ENCODE measurements at regions not wholly inside any gene's neighbourhood (a gene's known extent, or its start where the extent isn't known, plus 50 kb on each side); places are given as distances from the start of the nearest gene placed in this dataset.

- Histone ChIP-seq H3K36me3 (replicated peaks) (no peaks in the 10 kb centered on the region), H3K4me3 (ENCODE audit: low read depth, low read length) (no peak overlapping the region), H3K27me3 (replicated peaks) (no peaks in the 10 kb centered on the region), H3K27ac (no peak overlapping the region)
- TF ChIP-seq, protein P1, sequence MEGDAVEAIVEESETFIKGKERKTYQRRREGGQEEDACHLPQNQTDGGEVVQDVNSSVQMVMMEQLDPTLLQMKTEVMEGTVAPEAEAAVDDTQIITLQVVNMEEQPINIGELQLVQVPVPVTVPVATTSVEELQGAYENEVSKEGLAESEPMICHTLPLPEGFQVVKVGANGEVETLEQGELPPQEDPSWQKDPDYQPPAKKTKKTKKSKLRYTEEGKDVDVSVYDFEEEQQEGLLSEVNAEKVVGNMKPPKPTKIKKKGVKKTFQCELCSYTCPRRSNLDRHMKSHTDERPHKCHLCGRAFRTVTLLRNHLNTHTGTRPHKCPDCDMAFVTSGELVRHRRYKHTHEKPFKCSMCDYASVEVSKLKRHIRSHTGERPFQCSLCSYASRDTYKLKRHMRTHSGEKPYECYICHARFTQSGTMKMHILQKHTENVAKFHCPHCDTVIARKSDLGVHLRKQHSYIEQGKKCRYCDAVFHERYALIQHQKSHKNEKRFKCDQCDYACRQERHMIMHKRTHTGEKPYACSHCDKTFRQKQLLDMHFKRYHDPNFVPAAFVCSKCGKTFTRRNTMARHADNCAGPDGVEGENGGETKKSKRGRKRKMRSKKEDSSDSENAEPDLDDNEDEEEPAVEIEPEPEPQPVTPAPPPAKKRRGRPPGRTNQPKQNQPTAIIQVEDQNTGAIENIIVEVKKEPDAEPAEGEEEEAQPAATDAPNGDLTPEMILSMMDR (IDR thresholded peaks at IDR 0.05; ENCODE audit: low read depth, low read length, missing control alignments) = no peak
- DNase-seq = no peak
- in situ Hi-C loops (cut with HindIII; ENCODE audit: low pct_ligation_motif_present, low sequenced_read_pairs) = no loop called here
Measured at GRCh38 chr1:185593271-185593670, 140.9 kb upstream of the HMCN1 start.

GRCh38 chr1:185585770-185586169, 148.4 kb upstream of the HMCN1 start:
- no peak overlapping the region for H3K27ac ChIP-seq
- H3K27me3 ChIP-seq (replicated peaks) = no peaks in the 10 kb centered on the region
- no peaks in the 10 kb centered on the region for H3K36me3 ChIP-seq (replicated peaks)
- H3K4me3 ChIP-seq (ENCODE audit: low read depth, low read length) = no peak overlapping the region
- in situ Hi-C loops (cut with HindIII; ENCODE audit: low pct_ligation_motif_present, low sequenced_read_pairs) = no loop called here
- no peak for DNase-seq
- TF ChIP-seq, protein P1 (IDR thresholded peaks at IDR 0.05; ENCODE audit: low read depth, low read length, missing control alignments) = no peak

GRCh38 chr1:185581961-185582725, 152.0 kb upstream of the HMCN1 start:
- Histone ChIP-seq H3K4me3 (ENCODE audit: low read depth, low read length) (no peak overlapping the region), H3K27me3 (replicated peaks) (no peaks in the 10 kb centered on the region), H3K27ac (no peak overlapping the region), H3K36me3 (replicated peaks) (no peaks in the 10 kb centered on the region)
- DNase-seq = peak; percentile 47
- TF ChIP-seq, protein P1 (IDR thresholded peaks at IDR 0.05; ENCODE audit: low read depth, low read length, missing control alignments) = no peak
- in situ Hi-C loops (cut with HindIII; ENCODE audit: low pct_ligation_motif_present, low sequenced_read_pairs) = no loop called here

DNA sequence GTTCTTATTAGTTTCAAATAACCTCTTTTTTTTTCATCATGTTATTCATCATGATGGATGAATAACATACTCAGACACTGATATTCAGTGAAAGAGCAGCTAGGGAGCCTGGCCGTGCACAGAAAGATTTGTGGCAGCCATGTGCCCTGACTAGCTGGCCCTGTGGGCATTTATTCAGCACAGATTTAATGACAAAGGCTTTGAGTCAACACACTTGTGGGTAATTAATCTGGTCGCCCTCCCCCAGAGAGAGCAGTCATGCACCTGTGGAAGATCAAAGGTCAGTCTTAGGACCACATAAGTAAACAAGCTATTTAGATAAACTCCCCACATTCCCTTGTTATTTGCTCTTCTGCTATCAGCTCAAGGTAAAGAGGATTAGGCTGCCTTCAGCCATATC, 153.2 kb upstream of the HMCN1 start:
- H3K36me3 ChIP-seq (replicated peaks) = no peaks in the 10 kb centered on the region
- TF ChIP-seq, protein P1 (IDR thresholded peaks at IDR 0.05; ENCODE audit: low read depth, low read length, missing control alignments) = no peak
- in situ Hi-C loops (cut with HindIII; ENCODE audit: low pct_ligation_motif_present, low sequenced_read_pairs) = no loop called here
- no peaks in the 10 kb centered on the region for H3K27me3 ChIP-seq (replicated peaks)
- H3K4me3 ChIP-seq (ENCODE audit: low read depth, low read length) = no peak overlapping the region
- no peak for DNase-seq
- H3K27ac ChIP-seq = no peak overlapping the region

DNA sequence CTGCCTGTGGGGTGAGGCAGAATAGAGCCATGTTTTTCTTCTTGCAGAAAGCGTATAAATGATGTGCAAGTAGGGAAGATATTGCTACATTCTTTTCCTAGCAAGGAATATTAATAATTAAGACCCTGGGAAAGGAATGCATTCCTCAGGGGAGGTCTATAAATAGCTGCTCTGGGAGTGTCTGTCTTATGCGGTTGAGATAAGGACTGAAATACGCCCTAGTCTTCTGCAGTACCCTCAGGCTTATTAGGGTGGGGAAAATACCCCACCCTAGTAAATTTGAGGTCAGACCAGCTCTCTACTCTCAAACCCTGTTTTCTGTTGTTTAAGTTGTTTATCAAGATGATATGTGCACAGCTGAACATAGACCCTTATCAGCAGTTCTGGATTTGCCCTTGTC, 155.9 kb upstream of the HMCN1 start:
- TF ChIP-seq, protein P1 (IDR thresholded peaks at IDR 0.05; ENCODE audit: low read depth, low read length, missing control alignments) = no peak
- in situ Hi-C loops (cut with HindIII; ENCODE audit: low pct_ligation_motif_present, low sequenced_read_pairs) = no loop called here

More for the DNA sequence above, 155.9 kb upstream of the HMCN1 start:
- H3K36me3 ChIP-seq (replicated peaks) = no peaks in the 10 kb centered on the region
- no peak for DNase-seq
- H3K27ac ChIP-seq = no peak overlapping the region
- no peak overlapping the region for H3K4me3 ChIP-seq (ENCODE audit: low read depth, low read length)
- H3K27me3 ChIP-seq (replicated peaks) = no peaks in the 10 kb centered on the region
